HG03469 (cell line): ENCODE measurements at regions not wholly inside any gene's neighbourhood (a gene's known extent, or its start where the extent isn't known, plus 50 kb on each side); places are given as distances from the start of the nearest gene placed in this dataset.
"Not testable (repeated sequence)": the region's sequence is repeated elsewhere in the genome, so short reads cannot be mapped to it uniquely, and the experiment has no call there.

Experiments
- ATAC-seq: cut with Tn5 transposase; IDR thresholded peaks from one replicate; pipeline ENCODE4 v1.9.1; 2021; ENCODE audit warnings: mild to moderate bottlenecking, moderate library complexity, moderate number of reproducible peaks; ENCODE audit not compliant: unreplicated experiment

DNA sequence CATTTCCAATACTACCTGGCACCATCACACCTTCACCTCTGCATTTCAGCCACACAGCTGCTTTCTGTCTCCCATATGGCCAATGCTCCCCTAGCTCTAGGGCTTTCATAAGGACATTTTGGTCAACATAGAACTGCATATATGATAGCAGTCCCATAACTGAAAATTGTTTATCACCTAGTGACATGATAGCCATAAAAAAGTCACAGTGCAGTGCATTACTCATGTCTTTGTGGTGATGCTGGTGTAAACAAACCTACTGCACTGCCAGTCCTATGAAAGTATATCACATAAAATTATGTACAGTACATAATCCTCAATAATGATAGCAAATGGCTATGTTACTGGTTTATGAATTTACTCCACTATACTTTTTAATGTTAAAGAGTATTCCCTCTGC is 221.0 kb downstream of the NAF1 start:
- no peak for ATAC-seq

- no peak for ATAC-seq
Observed at GRCh38 chr4:162943263-162943662, 223.4 kb downstream of the NAF1 start.

DNA sequence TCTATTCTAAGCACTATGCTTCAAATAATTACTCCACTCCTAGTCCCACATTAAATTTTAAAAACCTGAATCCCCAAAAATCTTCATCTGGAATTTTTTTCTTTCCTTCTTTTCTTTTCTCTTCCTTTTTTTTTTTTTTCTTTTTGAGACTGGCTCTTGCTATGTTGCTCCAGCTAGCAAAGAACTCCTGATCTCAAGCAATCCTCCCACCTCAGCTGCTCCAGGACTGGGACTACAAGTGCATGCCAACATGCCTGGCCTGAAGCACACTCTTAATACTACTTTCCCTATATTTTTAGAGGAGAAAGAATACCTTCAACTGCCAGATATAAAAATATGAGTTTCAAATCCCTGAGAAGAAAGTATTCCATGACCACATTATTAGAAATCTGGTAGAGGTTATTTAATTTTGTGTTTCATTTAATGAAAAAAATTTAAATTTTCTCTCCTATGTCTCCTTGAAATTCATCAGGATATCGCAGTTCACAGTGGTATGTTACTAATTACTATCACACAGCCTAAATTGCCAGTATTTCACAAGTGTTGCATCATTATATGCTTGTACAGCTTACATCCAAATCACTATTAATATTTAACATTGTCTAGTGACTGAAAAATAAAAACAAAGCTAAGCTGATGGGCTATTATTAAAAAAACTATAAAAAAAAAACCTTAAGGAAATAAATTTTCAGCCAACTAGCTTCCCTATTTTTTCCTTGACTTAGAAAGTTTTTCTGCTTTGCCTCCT is 227.8 kb downstream of the NAF1 start:
- ATAC-seq = no peak

GRCh38 chr4:162935214-162935613 is 231.5 kb downstream of the NAF1 start:
- ATAC-seq = no peak

- ATAC-seq = no peak
Observed at GRCh38 chr4:162931286-162931685, 235.4 kb downstream of the NAF1 start.

DNA sequence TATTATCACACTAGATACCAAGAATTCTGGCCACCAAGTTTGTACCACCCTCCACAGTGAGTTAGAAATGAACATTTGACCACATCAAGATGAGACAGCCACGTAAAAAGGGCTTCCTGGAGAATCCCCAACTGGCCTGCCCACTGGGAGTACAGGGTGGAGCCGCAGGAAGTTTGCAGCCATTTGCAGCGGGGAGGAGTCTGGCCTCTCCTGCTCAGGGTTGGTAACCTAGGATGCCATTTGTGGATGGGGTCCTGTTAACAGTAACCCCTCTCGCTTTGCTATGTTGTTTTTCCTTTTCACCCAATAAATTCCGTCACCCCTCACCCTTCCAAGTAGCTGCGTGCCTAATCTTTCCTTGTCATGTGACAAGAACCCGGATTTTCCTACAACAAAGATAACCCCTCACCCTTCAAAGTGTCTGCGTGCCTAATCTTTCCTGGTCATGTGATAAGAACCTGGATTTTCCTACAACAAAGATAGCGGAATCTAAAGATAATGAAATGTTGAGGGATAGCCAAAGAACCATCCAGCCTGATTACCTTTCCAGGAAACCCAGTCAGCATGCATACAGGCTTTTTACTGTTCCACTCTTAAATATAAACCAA is 245.4 kb downstream of the NAF1 start:
- no peak for ATAC-seq

DNA sequence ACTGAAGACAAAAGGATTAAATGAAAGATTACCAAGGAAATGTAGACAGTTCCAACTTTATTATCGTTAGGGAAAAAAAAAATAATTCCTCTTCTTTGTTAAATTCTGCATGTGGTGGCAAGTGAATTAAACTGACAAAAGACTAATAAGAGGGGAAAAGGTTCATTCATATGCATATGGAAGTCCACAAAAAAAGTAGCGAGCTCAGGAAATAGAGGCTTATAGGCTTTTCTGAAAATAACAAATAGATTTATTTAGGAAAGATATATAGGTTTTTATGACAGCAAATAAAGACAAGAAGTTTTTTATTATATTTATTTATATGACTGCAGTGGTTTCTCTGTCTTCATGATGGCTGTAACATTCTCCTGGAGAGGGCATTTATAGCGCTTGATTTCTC is 246.0 kb downstream of the NAF1 start:
- ATAC-seq = no peak

DNA sequence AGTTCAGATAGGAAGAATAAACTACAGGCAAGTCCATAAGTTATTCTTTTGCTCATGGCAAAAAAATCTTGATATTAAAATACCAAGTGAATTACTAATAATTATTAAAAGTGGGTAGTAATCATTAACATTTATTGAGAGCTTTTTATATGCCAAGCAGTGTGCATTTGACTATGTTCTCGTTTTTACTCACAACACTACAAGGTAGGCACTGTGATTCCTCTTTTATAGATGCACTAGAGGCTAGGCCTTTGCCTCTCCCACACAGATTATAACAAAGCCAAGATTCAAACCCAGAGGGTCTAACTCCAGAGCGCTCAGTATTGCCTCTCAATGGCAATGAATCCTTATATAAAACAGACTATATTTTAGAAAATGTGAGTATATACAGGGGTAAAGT is 254.2 kb downstream of the NAF1 start:
- ATAC-seq = peak; percentile 54

DNA sequence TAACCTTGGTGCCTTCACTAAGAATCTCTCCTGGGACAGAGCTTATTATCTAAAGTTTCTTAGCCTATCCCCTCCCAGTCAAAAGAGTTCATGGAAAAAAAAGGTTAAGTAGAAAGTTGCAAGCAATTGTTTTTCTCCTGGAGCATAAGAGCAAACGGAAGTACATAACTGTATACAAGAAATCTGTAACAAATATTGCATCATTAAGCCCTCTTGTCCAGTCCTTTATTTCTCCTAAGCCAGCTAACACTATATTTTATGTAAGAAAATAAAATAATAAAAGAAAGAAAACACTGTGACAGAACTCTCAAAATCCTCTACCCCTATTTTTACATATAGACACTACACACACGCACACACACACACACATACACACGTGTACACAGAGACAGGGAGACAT is 255.3 kb downstream of the NAF1 start:
- no peak for ATAC-seq

DNA sequence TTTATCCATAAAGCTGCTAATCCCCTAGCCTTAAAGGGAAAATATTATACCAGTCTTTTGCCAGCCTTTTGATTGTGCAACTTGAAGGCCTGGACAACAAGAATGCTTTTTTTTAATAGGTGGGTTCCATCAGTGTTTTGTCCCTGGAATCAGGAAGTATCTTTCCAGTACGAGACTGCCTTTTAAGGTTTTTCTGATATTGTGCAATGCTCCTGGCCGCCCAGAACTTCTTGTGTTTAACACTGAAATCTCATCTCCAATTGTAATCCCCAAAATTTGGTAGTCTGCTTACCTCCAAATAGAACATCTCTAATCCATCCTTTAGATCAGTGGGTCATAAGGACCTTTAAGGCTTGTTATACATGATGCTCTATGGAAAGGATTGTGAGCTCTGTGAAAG is 256.7 kb downstream of the NAF1 start:
- ATAC-seq = no peak

GRCh38 chr4:162894387-162894786 is 272.3 kb downstream of the NAF1 start:
- no peak for ATAC-seq

DNA sequence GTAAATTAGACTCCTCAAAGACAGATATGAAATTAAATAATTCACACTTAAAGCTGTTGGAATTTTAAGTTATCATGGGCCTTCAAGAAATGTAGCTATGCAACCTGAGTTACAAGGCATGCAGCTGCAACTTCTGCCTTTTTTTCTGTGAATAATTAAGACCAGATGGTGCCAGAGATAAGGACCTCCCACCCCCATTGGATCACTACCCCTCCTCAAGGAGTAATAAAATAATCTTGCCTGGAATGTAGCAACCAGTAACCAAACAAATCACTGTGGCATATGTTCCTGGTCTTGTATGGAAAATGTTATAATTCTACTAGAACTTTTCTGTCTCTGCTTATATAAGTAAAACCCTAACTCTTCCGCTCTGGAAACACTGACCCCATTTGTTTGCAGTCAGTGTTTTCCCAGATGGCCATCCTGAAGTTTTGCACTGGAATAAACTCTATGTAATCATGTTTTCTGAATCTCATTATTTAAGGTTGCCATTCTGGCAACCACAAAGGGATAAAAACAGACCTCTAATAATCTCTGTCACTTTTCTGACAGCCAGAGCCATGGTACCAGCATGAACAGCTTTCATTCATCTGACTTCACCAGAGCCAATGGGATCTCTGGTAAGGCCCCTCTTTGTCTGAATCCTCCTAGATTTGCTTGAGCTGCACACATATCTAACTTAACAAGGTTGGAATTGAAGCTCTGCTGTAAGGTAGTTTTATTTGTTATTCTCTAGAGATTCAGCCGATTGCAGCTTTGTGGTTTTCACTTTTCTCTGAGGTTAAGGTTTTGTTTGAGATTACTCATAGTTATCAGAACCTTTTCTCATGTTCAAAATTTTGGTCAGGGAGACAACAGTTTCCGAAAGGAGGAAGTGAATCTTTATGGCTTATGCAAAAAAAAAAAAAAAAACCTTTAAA is 274.6 kb downstream of the NAF1 start:
- ATAC-seq = peak; percentile 99

GRCh38 chr4:162878096-162878495 is 288.6 kb downstream of the NAF1 start:
- no peak for ATAC-seq

- no peak for ATAC-seq
Observed at GRCh38 chr4:162874748-162875147, 291.9 kb downstream of the NAF1 start.

- no peak for ATAC-seq
Observed at GRCh38 chr4:162871990-162872389, 294.7 kb downstream of the NAF1 start.

- ATAC-seq = no peak
Observed at GRCh38 chr4:162869157-162869556, 297.5 kb downstream of the NAF1 start.

- no peak for ATAC-seq
Observed at GRCh38 chr4:162866565-162866964, 300.1 kb downstream of the NAF1 start.

DNA sequence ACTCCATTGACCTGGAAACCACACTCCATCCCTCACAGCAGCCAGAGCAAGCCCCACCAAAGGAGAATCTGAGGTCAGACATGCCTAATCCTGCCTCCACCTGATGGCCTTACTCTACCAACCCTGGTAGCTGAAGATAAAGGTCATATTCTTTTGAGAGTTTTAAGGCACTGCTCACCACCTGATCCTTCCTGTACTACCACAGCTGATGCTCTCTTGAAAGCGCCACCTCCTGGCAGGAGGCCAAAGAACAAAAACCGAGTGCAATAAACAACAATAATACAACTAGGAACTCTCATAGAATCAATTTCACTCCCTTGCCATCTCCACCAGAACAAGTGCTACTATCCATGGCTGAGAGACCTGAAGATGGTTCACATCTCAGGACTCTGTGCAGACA is 301.6 kb downstream of the NAF1 start:
- no peak for ATAC-seq

DNA sequence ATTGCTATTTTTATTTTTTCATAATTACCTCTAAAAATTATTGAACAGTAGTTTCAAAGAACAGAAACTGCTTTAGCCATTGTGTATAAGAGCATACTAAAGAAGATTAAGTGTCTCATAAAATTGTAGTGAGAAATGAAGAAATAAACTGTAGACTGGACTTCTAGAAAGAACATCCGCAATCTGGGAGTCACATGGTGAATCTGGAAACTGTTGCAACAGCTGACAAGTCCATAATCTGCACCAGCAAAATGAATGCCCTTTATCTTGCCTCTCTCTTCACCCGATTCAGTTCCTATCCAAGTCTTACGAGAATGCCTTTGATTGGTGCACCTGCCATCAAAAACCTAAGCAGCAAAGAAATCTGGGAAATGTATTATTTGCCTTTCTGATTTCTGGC is 312.9 kb downstream of the NAF1 start:
- ATAC-seq = no peak

DNA sequence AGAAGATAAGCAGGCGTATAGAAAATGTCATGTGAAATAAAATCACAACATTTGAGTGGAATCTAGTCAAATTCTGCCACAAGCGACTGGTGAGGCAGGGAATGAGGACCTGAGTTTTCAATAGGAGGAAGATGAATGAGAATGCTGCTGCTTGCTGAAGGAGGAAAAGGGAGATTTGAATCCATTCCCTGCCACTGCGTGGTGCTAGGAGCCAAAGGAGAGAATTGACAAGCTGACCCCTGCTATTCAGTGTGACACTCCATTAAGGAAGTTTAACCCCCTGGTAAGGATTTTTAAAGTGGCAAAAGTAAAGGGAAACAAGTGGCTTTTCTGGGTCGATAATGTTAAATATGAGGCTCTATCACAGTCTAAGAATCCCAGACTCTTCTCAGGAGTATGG is 314.0 kb downstream of the NAF1 start:
- no peak for ATAC-seq

DNA sequence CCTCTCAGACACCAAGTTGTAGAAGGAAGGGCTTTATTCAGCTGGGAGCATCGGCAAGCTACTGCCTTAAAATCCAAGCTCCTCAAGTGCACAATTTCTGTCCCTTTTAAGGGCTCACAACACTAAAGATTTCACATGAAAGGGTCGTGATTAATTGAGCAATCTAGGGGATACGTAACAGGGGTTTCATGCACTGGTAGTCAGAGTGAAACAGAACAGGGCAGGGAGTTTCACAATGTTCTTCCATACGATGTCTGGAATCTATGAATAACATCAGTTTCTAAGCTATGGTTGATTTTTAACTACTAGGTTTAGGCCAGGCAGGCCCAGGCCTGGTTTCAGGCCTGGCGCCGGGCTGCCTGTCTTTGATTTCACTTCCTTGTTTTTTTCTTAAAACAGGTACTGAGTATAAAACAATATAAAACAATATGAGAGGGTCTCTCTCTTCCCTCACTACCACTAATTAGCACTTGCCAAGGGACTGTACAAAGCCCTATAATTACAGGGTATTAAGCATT is 315.4 kb downstream of the NAF1 start:
- not testable (repeated sequence) for ATAC-seq
